ENCODE measurements at regions not wholly inside any gene's neighbourhood (a gene's known extent, or its start where the extent isn't known, plus 50 kb on each side); places are given as distances from the start of the nearest gene placed in this dataset.

GRCh38 chr14:43877351-43877960 is 629.6 kb downstream of the FSCB start:
- TF ChIP-seq CTCF (IDR thresholded peaks at IDR 0.05) (no peak), POLR2A (IDR thresholded peaks at IDR 0.05) (no peak)

Data from thyroid gland (tissue), 4 donors.